IMR-90 (cell line): ENCODE measurements at regions not wholly inside any gene's neighbourhood (a gene's known extent, or its start where the extent isn't known, plus 50 kb on each side); places are given as distances from the start of the nearest gene placed in this dataset.

Experiments used
- ATAC-seq: fragments of 200-7000 bp; cut with Tn5 transposase; 2 replicates; pipeline ENCODE4 v1.9.1; 2020; ENCODE audit warnings: low read depth, mild to moderate bottlenecking, moderate library complexity
- BruUV-seq: library from RNA; stranded (reverse); fragments of 400-500 nt; replicated peaks from 2 replicates; lab custom pipeline; 2021; lab: Mats Ljungman, UMichigan
- CTCF ChIA-PET: fragments of 300-600 bp; formaldehyde crosslinking; extraction: SDS; loops from one replicate; lab custom pipeline; 2021; ENCODE audit warnings: antibody characterized with exemption; lab: Yijun Ruan, JAX
- POLR2A ChIA-PET: fragments of 300-600 bp; sonication (Branson Sonifier 250); formaldehyde crosslinking; loops from one replicate; lab custom pipeline; 2022; ENCODE audit warnings: antibody characterized with exemption; ENCODE audit not compliant: unreplicated experiment; lab: Charles Lee
- DNase-seq: peaks from one replicate; pipeline ENCODE4 v3.0.0; 2013
- H2AFZ ChIP-seq: replicated peaks from 2 replicates; pipeline ENCODE3; 2013; ENCODE audit warnings: low read length, mild to moderate bottlenecking; ENCODE audit not compliant: poor library complexity
- H2AK5ac ChIP-seq: 2 replicates; pipeline ENCODE4 v1.6.1; 2013; ENCODE audit warnings: low read depth, low read length, inconsistent platforms
- H2AK9ac ChIP-seq: replicated peaks from 2 replicates; pipeline ENCODE3; 2013; ENCODE audit warnings: mild to moderate bottlenecking, low read depth, low read length, moderate library complexity; ENCODE audit not compliant: poor library complexity
- H2BK120ac ChIP-seq: 2 replicates; pipeline ENCODE4 v1.6.1; 2013; ENCODE audit warnings: low read depth, low read length, inconsistent platforms
- H2BK15ac ChIP-seq: 3 replicates; pipeline ENCODE4 v1.6.1; 2013; ENCODE audit warnings: low read depth, low read length, inconsistent platforms
- H2BK20ac ChIP-seq: 2 replicates; pipeline ENCODE4 v1.6.1; 2013; ENCODE audit warnings: low read depth, mild to moderate bottlenecking, inconsistent platforms, low read length, moderate library complexity
- H2BK5ac ChIP-seq: 2 replicates; pipeline ENCODE4 v1.6.1; 2013; ENCODE audit warnings: mild to moderate bottlenecking, low read depth, low read length, inconsistent platforms; ENCODE audit not compliant: poor library complexity, severe bottlenecking
- H3K14ac ChIP-seq: replicated peaks from 2 replicates; pipeline ENCODE4 v1.6.1; 2013; ENCODE audit warnings: low read depth, low read length, inconsistent platforms
- H3K18ac ChIP-seq: 2 replicates; pipeline ENCODE4 v1.6.1; 2013; ENCODE audit warnings: low read depth, low read length, control low read depth
- H3K23ac ChIP-seq: 2 replicates; pipeline ENCODE4 v1.6.1; 2013; ENCODE audit warnings: low read depth, low read length, inconsistent platforms
- H3K27ac ChIP-seq: 2 replicates; pipeline ENCODE4 v1.5.1; 2013; ENCODE audit warnings: mild to moderate bottlenecking, control low read depth, low read length; ENCODE audit not compliant: insufficient read depth
- H3K27me3 ChIP-seq: 2 replicates; pipeline ENCODE4 v1.6.1; 2013; ENCODE audit warnings: low read length; ENCODE audit not compliant: control insufficient read depth, insufficient read depth
- H3K36me3 ChIP-seq: 2 replicates; pipeline ENCODE4 v1.6.1; 2013; ENCODE audit warnings: low read length, mixed read lengths; ENCODE audit not compliant: control insufficient read depth, insufficient read depth
- H3K4ac ChIP-seq: 2 replicates; pipeline ENCODE4 v1.6.1; 2013; ENCODE audit warnings: low read depth, low read length, inconsistent platforms
- H3K4me1 ChIP-seq: 2 replicates; pipeline ENCODE4 v1.6.1; 2013; ENCODE audit warnings: low read length, mixed read lengths; ENCODE audit not compliant: control insufficient read depth, insufficient read depth
- H3K4me2 ChIP-seq: 2 replicates; pipeline ENCODE4 v1.6.1; 2013; ENCODE audit warnings: low read depth, mild to moderate bottlenecking, control low read depth, low read length, moderate library complexity
- H3K4me3 ChIP-seq: 2 replicates; pipeline ENCODE4 v1.5.1; 2013; ENCODE audit warnings: low read depth, mild to moderate bottlenecking, control low read depth, low read length, moderate library complexity; ENCODE audit not compliant: insufficient read depth
- H3K56ac ChIP-seq: 2 replicates; pipeline ENCODE4 v1.6.1; 2013; ENCODE audit warnings: low read length, inconsistent platforms; ENCODE audit not compliant: insufficient read depth; ENCODE audit errors: extremely low read depth
- H3K79me1 ChIP-seq, 2 experiments: 2 replicates each; pipeline ENCODE4 v1.6.1; 2013; ENCODE audit warnings: low read length in 2 of 2, inconsistent platforms in 1 of 2, low read depth in 1 of 2
- H3K9ac ChIP-seq: 2 replicates; pipeline ENCODE4 v1.6.1; 2013; ENCODE audit warnings: low read depth, low read length, control low read depth
- H3K9me1 ChIP-seq: 2 replicates; pipeline ENCODE4 v1.6.1; 2013; ENCODE audit warnings: low read length, inconsistent platforms; ENCODE audit not compliant: insufficient read depth
- H3K9me3 ChIP-seq: 2 replicates; pipeline ENCODE4 v1.6.1; 2013; ENCODE audit warnings: low read length; ENCODE audit not compliant: control insufficient read depth, insufficient read depth
- H4K20me1 ChIP-seq: 2 replicates; pipeline ENCODE4 v1.6.1; 2013; ENCODE audit warnings: low read length, inconsistent platforms; ENCODE audit not compliant: insufficient read depth
- H4K5ac ChIP-seq: 2 replicates; pipeline ENCODE4 v1.6.1; 2013; ENCODE audit warnings: mild to moderate bottlenecking, low read depth, low read length, control low read depth
- H4K8ac ChIP-seq, 2 experiments: 2 replicates each; pipeline ENCODE4 v1.6.1; 2013; ENCODE audit warnings: low read depth in 2 of 2, low read length in 2 of 2, control low read depth in 1 of 2, inconsistent platforms in 1 of 2
- H4K91ac ChIP-seq: 2 replicates; pipeline ENCODE4 v1.6.1; 2013; ENCODE audit warnings: low read depth, low read length, inconsistent platforms; ENCODE audit not compliant: insufficient read depth
- BHLHE40 ChIP-seq: fragments of 150-350 bp; IDR thresholded peaks from 2 replicates; pipeline ENCODE4 v1.6.1; 2016; ENCODE audit warnings: mild to moderate bottlenecking, low read depth, low read length
- CHD1 ChIP-seq: IDR thresholded peaks from 2 replicates; pipeline ENCODE4 v1.6.1; 2012; ENCODE audit warnings: low read depth, low read length, improper control_type of control experiment
- MAFK ChIP-seq: IDR thresholded peaks from 2 replicates; pipeline ENCODE4 v1.6.1; 2012; ENCODE audit warnings: low read depth, low read length, improper control_type of control experiment
- RFX5 ChIP-seq: IDR thresholded peaks from 2 replicates; pipeline ENCODE4 v1.8.0; 2012; ENCODE audit warnings: low read depth, mild to moderate bottlenecking, low read length, moderate library complexity
- WGBS, 2 experiments: methylation state at CpG; one replicate each; pipeline versions ENCODE4 v1.1.5 to v1.1.7; 2013; ENCODE audit warnings: missing lambda C conversion rate in 2 of 2; ENCODE audit not compliant: insufficient read length in 1 of 2; ENCODE audit errors: extremely low coverage in 2 of 2; 5-methylcytosine and 5-hydroxymethylcytosine counted together
- dilution Hi-C: fragments of 300-500 bp; cut with HindIII; formaldehyde crosslinking; loops from one replicate; pipeline ENCODE4 v1.14.3; 2018; ENCODE audit warnings: low sequenced_read_pairs; ENCODE audit not compliant: unreplicated experiment
- in situ Hi-C: fragments of 300-500 bp; cut with MboI; formaldehyde crosslinking; loops from 3 replicates; pipeline ENCODE4 v1.14.3; 2019; ENCODE audit warnings: low sequenced_read_pairs, inconsistent platforms, mixed read lengths
- intact Hi-C: fragments of 100-400 bp; cut with micrococcal nuclease; formaldehyde crosslinking; loops from 2 replicates; pipeline ENCODE4 v1.10.0; 2022

GRCh38 chr7:41467596-41467995 lies 235.3 kb downstream of the INHBA start:
- no peak overlapping the region for H3K56ac ChIP-seq
- 0 out of 2 replicates have a peak, but pooled peaks cover 2% of the 10 kb centered on the region for H3K9me1 ChIP-seq
- H2AK5ac ChIP-seq = no peak overlapping the region
- H4K20me1 ChIP-seq = no peaks in the 10 kb centered on the region
- no peak overlapping the region for H3K27ac ChIP-seq
- no TSS peak for BruUV-seq
- DNase-seq (no peak), ATAC-seq (no peak)
- H2BK120ac ChIP-seq = no peak overlapping the region
- in situ Hi-C loops (no loop called here), intact Hi-C loops (no loop called here), dilution Hi-C loops (no loop called here)
- no peak overlapping the region for H3K23ac ChIP-seq
- no peak overlapping the region for H3K14ac ChIP-seq
- no peak overlapping the region for H4K91ac ChIP-seq
- no peak overlapping the region for H3K4ac ChIP-seq
- ChIA-PET POLR2A (no interaction called here), CTCF (no interaction called here)
- no peaks in the 10 kb centered on the region for H3K79me1 ChIP-seq
- no peaks in the 10 kb centered on the region for H3K36me3 ChIP-seq
- no peak overlapping the region for H4K8ac ChIP-seq
- no peak overlapping the region for H2BK15ac ChIP-seq
- H3K4me2 ChIP-seq = no peak overlapping the region
- no peaks in the 10 kb centered on the region for H3K9me3 ChIP-seq
- TF ChIP-seq MAFK = no peak
- no peak for TF ChIP-seq CHD1
- no peak for TF ChIP-seq BHLHE40
- TF ChIP-seq RFX5 = no peak
- H2AFZ ChIP-seq = no peak overlapping the region
- no peak overlapping the region for H2BK5ac ChIP-seq
- H2AK9ac ChIP-seq = no peak overlapping the region
- no peak overlapping the region for H3K4me3 ChIP-seq
- 100% methylated on average over 1 of the region's 2 CpGs; no CpG with 5 or more reads in 1 of the 2 experiments for WGBS, 2 experiments
- H2BK20ac ChIP-seq = no peak overlapping the region
- H3K18ac ChIP-seq = no peak overlapping the region
- peaks cover 3% of the 10 kb centered on the region for H3K4me1 ChIP-seq
- no peak overlapping the region for H4K5ac ChIP-seq
- no peaks in the 10 kb centered on the region for H3K27me3 ChIP-seq
- H3K9ac ChIP-seq = no peak overlapping the region
